ENCODE measurements at regions not wholly inside any gene's neighbourhood (a gene's known extent, or its start where the extent isn't known, plus 50 kb on each side); places are given as distances from the start of the nearest gene placed in this dataset.

GRCh38 chr11:95443386-95443785, 212.4 kb upstream of the SESN3 start:
- Histone ChIP-seq H3K36me3 (ENCODE audit: control insufficient read depth in 1 of 2, insufficient read depth in 2 of 2, low read length in 2 of 2) (no peaks in the 10 kb centered on the region), H3K9me3 (ENCODE audit: control insufficient read depth in 1 of 2, insufficient read depth in 1 of 2, low read depth in 1 of 2, low read length in 2 of 2) (no peaks in the 10 kb centered on the region), H4K20me1 (ENCODE audit: insufficient read depth) (no peaks in the 10 kb centered on the region), H3K79me2 (ENCODE audit: insufficient read depth, low read length) (no peaks in the 10 kb centered on the region), H3K27ac (ENCODE audit: low read depth, low read length) (no peak overlapping the region), H3K4me3 (replicated peaks in 1 of 2; ENCODE audit: low read depth in 1 of 2, low read length in 2 of 2) (no peak overlapping the region), H3K27me3 (ENCODE audit: insufficient read depth, low read length) (no peaks in the 10 kb centered on the region), H2AFZ (ENCODE audit: low read depth, low read length, poor library complexity, severe bottlenecking) (no peak overlapping the region), H3K9me2 (ENCODE audit: insufficient read depth) (no peaks in the 10 kb centered on the region), H3K9ac (ENCODE audit: low read length) (no peak overlapping the region), H3K4me1 (ENCODE audit: control insufficient read depth in 1 of 2, insufficient read depth in 2 of 2, low read length in 2 of 2) (no peaks in the 10 kb centered on the region), H3K4me2 (ENCODE audit: low read length) (no peak overlapping the region)
- intact Hi-C loops (cut with micrococcal nuclease), result no loop called here
- TF ChIP-seq ELF1 (IDR thresholded peaks at IDR 0.05; ENCODE audit: borderline replicate concordance, low read depth) (no peak), SP1 (IDR thresholded peaks at IDR 0.05; ENCODE audit: low read depth) (no peak), ZBTB33 (IDR thresholded peaks at IDR 0.05; ENCODE audit: extremely low read depth, insufficient replicate concordance, low read length) (no peak), CBX3 (IDR thresholded peaks at IDR 0.05; ENCODE audit: low read depth) (no peak), CEBPB (IDR thresholded peaks at IDR 0.05; ENCODE audit: low read depth) (no peak), SRF (IDR thresholded peaks at IDR 0.05; ENCODE audit: low read depth) (no peak), TCF7L2 (IDR thresholded peaks at IDR 0.05; ENCODE audit: borderline replicate concordance, extremely low read depth, insufficient read depth, insufficient read length) (no peak), EZH2 (IDR thresholded peaks at IDR 0.05) (no peak), JUND (IDR thresholded peaks at IDR 0.05) (no peak), EZH2phosphoT487 (IDR thresholded peaks at IDR 0.05; ENCODE audit: borderline replicate concordance) (no peak), ZFX (IDR thresholded peaks at IDR 0.05) (no peak), ZNF274 (IDR thresholded peaks at IDR 0.05; ENCODE audit: low read depth, low read length) (no peak), POLR2AphosphoS5 (IDR thresholded peaks at IDR 0.05; ENCODE audit: low read depth, low read length) (no peak)
- TF ChIP-seq, protein P1, sequence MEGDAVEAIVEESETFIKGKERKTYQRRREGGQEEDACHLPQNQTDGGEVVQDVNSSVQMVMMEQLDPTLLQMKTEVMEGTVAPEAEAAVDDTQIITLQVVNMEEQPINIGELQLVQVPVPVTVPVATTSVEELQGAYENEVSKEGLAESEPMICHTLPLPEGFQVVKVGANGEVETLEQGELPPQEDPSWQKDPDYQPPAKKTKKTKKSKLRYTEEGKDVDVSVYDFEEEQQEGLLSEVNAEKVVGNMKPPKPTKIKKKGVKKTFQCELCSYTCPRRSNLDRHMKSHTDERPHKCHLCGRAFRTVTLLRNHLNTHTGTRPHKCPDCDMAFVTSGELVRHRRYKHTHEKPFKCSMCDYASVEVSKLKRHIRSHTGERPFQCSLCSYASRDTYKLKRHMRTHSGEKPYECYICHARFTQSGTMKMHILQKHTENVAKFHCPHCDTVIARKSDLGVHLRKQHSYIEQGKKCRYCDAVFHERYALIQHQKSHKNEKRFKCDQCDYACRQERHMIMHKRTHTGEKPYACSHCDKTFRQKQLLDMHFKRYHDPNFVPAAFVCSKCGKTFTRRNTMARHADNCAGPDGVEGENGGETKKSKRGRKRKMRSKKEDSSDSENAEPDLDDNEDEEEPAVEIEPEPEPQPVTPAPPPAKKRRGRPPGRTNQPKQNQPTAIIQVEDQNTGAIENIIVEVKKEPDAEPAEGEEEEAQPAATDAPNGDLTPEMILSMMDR (IDR thresholded peaks at IDR 0.05 in 2 of 3, conservative IDR thresholded peaks at IDR 0.05 in 1 of 3; ENCODE audit: borderline replicate concordance in 1 of 3, insufficient read depth in 1 of 3, low read depth in 2 of 3, low read length in 2 of 3), result no peak
- TF ChIP-seq, protein P2, sequence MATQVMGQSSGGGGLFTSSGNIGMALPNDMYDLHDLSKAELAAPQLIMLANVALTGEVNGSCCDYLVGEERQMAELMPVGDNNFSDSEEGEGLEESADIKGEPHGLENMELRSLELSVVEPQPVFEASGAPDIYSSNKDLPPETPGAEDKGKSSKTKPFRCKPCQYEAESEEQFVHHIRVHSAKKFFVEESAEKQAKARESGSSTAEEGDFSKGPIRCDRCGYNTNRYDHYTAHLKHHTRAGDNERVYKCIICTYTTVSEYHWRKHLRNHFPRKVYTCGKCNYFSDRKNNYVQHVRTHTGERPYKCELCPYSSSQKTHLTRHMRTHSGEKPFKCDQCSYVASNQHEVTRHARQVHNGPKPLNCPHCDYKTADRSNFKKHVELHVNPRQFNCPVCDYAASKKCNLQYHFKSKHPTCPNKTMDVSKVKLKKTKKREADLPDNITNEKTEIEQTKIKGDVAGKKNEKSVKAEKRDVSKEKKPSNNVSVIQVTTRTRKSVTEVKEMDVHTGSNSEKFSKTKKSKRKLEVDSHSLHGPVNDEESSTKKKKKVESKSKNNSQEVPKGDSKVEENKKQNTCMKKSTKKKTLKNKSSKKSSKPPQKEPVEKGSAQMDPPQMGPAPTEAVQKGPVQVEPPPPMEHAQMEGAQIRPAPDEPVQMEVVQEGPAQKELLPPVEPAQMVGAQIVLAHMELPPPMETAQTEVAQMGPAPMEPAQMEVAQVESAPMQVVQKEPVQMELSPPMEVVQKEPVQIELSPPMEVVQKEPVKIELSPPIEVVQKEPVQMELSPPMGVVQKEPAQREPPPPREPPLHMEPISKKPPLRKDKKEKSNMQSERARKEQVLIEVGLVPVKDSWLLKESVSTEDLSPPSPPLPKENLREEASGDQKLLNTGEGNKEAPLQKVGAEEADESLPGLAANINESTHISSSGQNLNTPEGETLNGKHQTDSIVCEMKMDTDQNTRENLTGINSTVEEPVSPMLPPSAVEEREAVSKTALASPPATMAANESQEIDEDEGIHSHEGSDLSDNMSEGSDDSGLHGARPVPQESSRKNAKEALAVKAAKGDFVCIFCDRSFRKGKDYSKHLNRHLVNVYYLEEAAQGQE (IDR thresholded peaks at IDR 0.05; ENCODE audit: low read depth), result no peak
- BruUV-seq (replicated peaks), result no TSS peak
- DNase-seq (ENCODE audit: low read depth, low spot score) (no peak), ATAC-seq (no peak; the same call in 1 of the 2 replicates)
- ChIA-PET RAD21 (ENCODE audit: low non-redundant PET in 1 of 2, low total read pairs in 2 of 2, uncharacterized antibody in 2 of 2, unreplicated experiment in 2 of 2) (no interaction called here), POLR2A (no interaction called here), CTCF (interaction anchor here (1.6 kb wide), 1 partner anchor 11 kb away, joined by 3 read pairs; no protein-coding TSS in a partner anchor)

All from HCT116 (cell line).